IMR-90 (cell line): ENCODE measurements at regions not wholly inside any gene's neighbourhood (a gene's known extent, or its start where the extent isn't known, plus 50 kb on each side); places are given as distances from the start of the nearest gene placed in this dataset.
A peak's percentile ranks its signal among the peaks of the same experiment; 100 is the strongest.

Source experiments
- ATAC-seq: fragments of 200-7000 bp; cut with Tn5 transposase; 2 replicates; pipeline ENCODE4 v1.9.1; 2020; ENCODE audit warnings: low read depth, mild to moderate bottlenecking, moderate library complexity
- BruUV-seq: library from RNA; stranded (reverse); fragments of 400-500 nt; replicated peaks from 2 replicates; lab custom pipeline; 2021; lab: Mats Ljungman, UMichigan
- CTCF ChIA-PET: fragments of 300-600 bp; formaldehyde crosslinking; extraction: SDS; loops from one replicate; lab custom pipeline; 2021; ENCODE audit warnings: antibody characterized with exemption; lab: Yijun Ruan, JAX
- POLR2A ChIA-PET: fragments of 300-600 bp; sonication (Branson Sonifier 250); formaldehyde crosslinking; loops from one replicate; lab custom pipeline; 2022; ENCODE audit warnings: antibody characterized with exemption; ENCODE audit not compliant: unreplicated experiment; lab: Charles Lee
- DNase-seq: peaks from one replicate; pipeline ENCODE4 v3.0.0; 2013
- H2AFZ ChIP-seq: replicated peaks from 2 replicates; pipeline ENCODE3; 2013; ENCODE audit warnings: low read length, mild to moderate bottlenecking; ENCODE audit not compliant: poor library complexity
- H2AK5ac ChIP-seq: 2 replicates; pipeline ENCODE4 v1.6.1; 2013; ENCODE audit warnings: low read depth, low read length, inconsistent platforms
- H2AK9ac ChIP-seq: replicated peaks from 2 replicates; pipeline ENCODE3; 2013; ENCODE audit warnings: mild to moderate bottlenecking, low read depth, low read length, moderate library complexity; ENCODE audit not compliant: poor library complexity
- H2BK120ac ChIP-seq: 2 replicates; pipeline ENCODE4 v1.6.1; 2013; ENCODE audit warnings: low read depth, low read length, inconsistent platforms
- H2BK15ac ChIP-seq: 3 replicates; pipeline ENCODE4 v1.6.1; 2013; ENCODE audit warnings: low read depth, low read length, inconsistent platforms
- H2BK20ac ChIP-seq: 2 replicates; pipeline ENCODE4 v1.6.1; 2013; ENCODE audit warnings: low read depth, mild to moderate bottlenecking, inconsistent platforms, low read length, moderate library complexity
- H2BK5ac ChIP-seq: 2 replicates; pipeline ENCODE4 v1.6.1; 2013; ENCODE audit warnings: mild to moderate bottlenecking, low read depth, low read length, inconsistent platforms; ENCODE audit not compliant: poor library complexity, severe bottlenecking
- H3K14ac ChIP-seq: replicated peaks from 2 replicates; pipeline ENCODE4 v1.6.1; 2013; ENCODE audit warnings: low read depth, low read length, inconsistent platforms
- H3K18ac ChIP-seq: 2 replicates; pipeline ENCODE4 v1.6.1; 2013; ENCODE audit warnings: low read depth, low read length, control low read depth
- H3K23ac ChIP-seq: 2 replicates; pipeline ENCODE4 v1.6.1; 2013; ENCODE audit warnings: low read depth, low read length, inconsistent platforms
- H3K27ac ChIP-seq: 2 replicates; pipeline ENCODE4 v1.5.1; 2013; ENCODE audit warnings: mild to moderate bottlenecking, control low read depth, low read length; ENCODE audit not compliant: insufficient read depth
- H3K27me3 ChIP-seq: 2 replicates; pipeline ENCODE4 v1.6.1; 2013; ENCODE audit warnings: low read length; ENCODE audit not compliant: control insufficient read depth, insufficient read depth
- H3K36me3 ChIP-seq: 2 replicates; pipeline ENCODE4 v1.6.1; 2013; ENCODE audit warnings: low read length, mixed read lengths; ENCODE audit not compliant: control insufficient read depth, insufficient read depth
- H3K4ac ChIP-seq: 2 replicates; pipeline ENCODE4 v1.6.1; 2013; ENCODE audit warnings: low read depth, low read length, inconsistent platforms
- H3K4me1 ChIP-seq: 2 replicates; pipeline ENCODE4 v1.6.1; 2013; ENCODE audit warnings: low read length, mixed read lengths; ENCODE audit not compliant: control insufficient read depth, insufficient read depth
- H3K4me2 ChIP-seq: 2 replicates; pipeline ENCODE4 v1.6.1; 2013; ENCODE audit warnings: low read depth, mild to moderate bottlenecking, control low read depth, low read length, moderate library complexity
- H3K4me3 ChIP-seq: 2 replicates; pipeline ENCODE4 v1.5.1; 2013; ENCODE audit warnings: low read depth, mild to moderate bottlenecking, control low read depth, low read length, moderate library complexity; ENCODE audit not compliant: insufficient read depth
- H3K56ac ChIP-seq: 2 replicates; pipeline ENCODE4 v1.6.1; 2013; ENCODE audit warnings: low read length, inconsistent platforms; ENCODE audit not compliant: insufficient read depth; ENCODE audit errors: extremely low read depth
- H3K79me1 ChIP-seq, 2 experiments: 2 replicates each; pipeline ENCODE4 v1.6.1; 2013; ENCODE audit warnings: low read length in 2 of 2, inconsistent platforms in 1 of 2, low read depth in 1 of 2
- H3K9ac ChIP-seq: 2 replicates; pipeline ENCODE4 v1.6.1; 2013; ENCODE audit warnings: low read depth, low read length, control low read depth
- H3K9me1 ChIP-seq: 2 replicates; pipeline ENCODE4 v1.6.1; 2013; ENCODE audit warnings: low read length, inconsistent platforms; ENCODE audit not compliant: insufficient read depth
- H3K9me3 ChIP-seq: 2 replicates; pipeline ENCODE4 v1.6.1; 2013; ENCODE audit warnings: low read length; ENCODE audit not compliant: control insufficient read depth, insufficient read depth
- H4K20me1 ChIP-seq: 2 replicates; pipeline ENCODE4 v1.6.1; 2013; ENCODE audit warnings: low read length, inconsistent platforms; ENCODE audit not compliant: insufficient read depth
- H4K5ac ChIP-seq: 2 replicates; pipeline ENCODE4 v1.6.1; 2013; ENCODE audit warnings: mild to moderate bottlenecking, low read depth, low read length, control low read depth
- H4K8ac ChIP-seq, 2 experiments: 2 replicates each; pipeline ENCODE4 v1.6.1; 2013; ENCODE audit warnings: low read depth in 2 of 2, low read length in 2 of 2, control low read depth in 1 of 2, inconsistent platforms in 1 of 2
- H4K91ac ChIP-seq: 2 replicates; pipeline ENCODE4 v1.6.1; 2013; ENCODE audit warnings: low read depth, low read length, inconsistent platforms; ENCODE audit not compliant: insufficient read depth
- BHLHE40 ChIP-seq: fragments of 150-350 bp; IDR thresholded peaks from 2 replicates; pipeline ENCODE4 v1.6.1; 2016; ENCODE audit warnings: mild to moderate bottlenecking, low read depth, low read length
- CHD1 ChIP-seq: IDR thresholded peaks from 2 replicates; pipeline ENCODE4 v1.6.1; 2012; ENCODE audit warnings: low read depth, low read length, improper control_type of control experiment
- MXI1 ChIP-seq: IDR thresholded peaks from 2 replicates; pipeline ENCODE4 v1.6.1; 2012; ENCODE audit warnings: low read depth, mild to moderate bottlenecking, low read length, moderate library complexity, borderline replicate concordance
- NFE2L2 ChIP-seq: fragments of 150-350 bp; IDR thresholded peaks from 2 replicates; pipeline ENCODE4 v1.6.1; 2016; ENCODE audit warnings: low read depth, mild to moderate bottlenecking, low read length
- RCOR1 ChIP-seq: IDR thresholded peaks from 2 replicates; pipeline ENCODE4 v1.6.1; 2012; ENCODE audit warnings: mild to moderate bottlenecking, low read length, improper control_type of control experiment; ENCODE audit not compliant: insufficient replicate concordance
- WGBS, 2 experiments: methylation state at CpG; one replicate each; pipeline versions ENCODE4 v1.1.5 to v1.1.7; 2013; ENCODE audit warnings: missing lambda C conversion rate in 2 of 2; ENCODE audit not compliant: insufficient read length in 1 of 2; ENCODE audit errors: extremely low coverage in 2 of 2; 5-methylcytosine and 5-hydroxymethylcytosine counted together
- dilution Hi-C: fragments of 300-500 bp; cut with HindIII; formaldehyde crosslinking; loops from one replicate; pipeline ENCODE4 v1.14.3; 2018; ENCODE audit warnings: low sequenced_read_pairs; ENCODE audit not compliant: unreplicated experiment
- in situ Hi-C: fragments of 300-500 bp; cut with MboI; formaldehyde crosslinking; loops from 3 replicates; pipeline ENCODE4 v1.14.3; 2019; ENCODE audit warnings: low sequenced_read_pairs, inconsistent platforms, mixed read lengths
- intact Hi-C: fragments of 100-400 bp; cut with micrococcal nuclease; formaldehyde crosslinking; loops from 2 replicates; pipeline ENCODE4 v1.10.0; 2022
- TF ChIP-seq, protein P1 (sequence below): fragments of 150-350 bp; IDR thresholded peaks from 2 replicates; pipeline ENCODE4 v1.6.1; 2017; ENCODE audit warnings: mild to moderate bottlenecking, antibody characterized with exemption, low read length, low read depth
- TF ChIP-seq, protein P2 (sequence below): fragments of 150-350 bp; IDR thresholded peaks from 2 replicates; pipeline ENCODE4 v1.6.1; 2016; ENCODE audit warnings: low read depth, mild to moderate bottlenecking, low read length, moderate library complexity, borderline replicate concordance

DNA sequence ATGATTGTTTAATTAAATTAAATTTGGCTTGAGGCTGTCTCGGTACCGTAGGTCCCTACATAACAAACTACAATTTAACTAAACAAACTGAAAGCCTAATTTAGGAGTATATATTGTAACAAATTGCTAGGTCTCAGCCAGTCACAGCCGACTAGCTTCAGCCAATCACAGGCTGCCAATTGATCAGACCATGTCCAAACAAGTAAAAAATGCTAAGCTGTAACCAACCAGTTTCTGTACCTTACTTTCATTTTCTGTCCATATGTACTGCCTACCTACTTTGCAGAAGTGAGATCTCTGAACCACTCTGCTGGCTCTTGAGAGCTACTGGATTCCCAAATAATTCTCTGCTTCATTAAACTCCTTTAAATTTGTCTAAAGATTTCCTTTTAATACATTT is 648.0 kb upstream of the GJE1 start:
- Histone ChIP-seq H2AK5ac (no peak overlapping the region), H2AFZ (no peak overlapping the region), H3K9ac (no peak overlapping the region), H4K91ac (peak overlapping the region; percentile 72), H3K79me1 (no peaks in the 10 kb centered on the region), H3K27ac (peak overlapping the region; percentile 12; the same call in 1 of the 2 replicates), H2BK120ac (peak overlapping the region; percentile 84), H3K9me3 (no peaks in the 10 kb centered on the region), H3K36me3 (no peaks in the 10 kb centered on the region), H3K4me2 (peak overlapping the region; percentile 18; the same call in 1 of the 2 replicates), H4K20me1 (no peaks in the 10 kb centered on the region), H3K14ac (peak overlapping the region; percentile 32), H4K5ac (peak overlapping the region; percentile 11; the same call in 1 of the 2 replicates), H2AK9ac (no peak overlapping the region), H3K4me3 (no peak overlapping the region), H3K56ac (peak overlapping the region; percentile 40; the same call in 1 of the 2 replicates), H3K18ac (peak overlapping the region; percentile 22; the same call in 1 of the 2 replicates), H3K27me3 (no peaks in the 10 kb centered on the region), H2BK15ac (peak overlapping the region; percentile 67; the same call in 1 of the 3 replicates), H2BK20ac (peak overlapping the region; percentile 86), H3K4ac (peak overlapping the region; percentile 66), H2BK5ac (peak overlapping the region; percentile 96), H4K8ac (peak overlapping the region; percentile 43 to 69), H3K23ac (no peak overlapping the region), H3K9me1 (no peaks in the 10 kb centered on the region; the same call in 1 of the 2 replicates), H3K4me1 (peaks cover 5% of the 10 kb centered on the region; the same call in 1 of the 2 replicates)
- ATAC-seq (no peak), DNase-seq (peak; percentile 47)
- BruUV-seq: no TSS peak
- no CpG with 5 or more reads among the region's 3 CpGs for WGBS, 2 experiments
- intact Hi-C loops (no loop called here), in situ Hi-C loops (no loop called here), dilution Hi-C loops (no loop called here)
- POLR2A ChIA-PET: interaction anchor here (0.7 kb wide), 1 partner anchor 981 kb away, joined by 3 read pairs; no protein-coding TSS in a partner anchor
- CTCF ChIA-PET: interaction anchor here (0.6 kb wide), 1 partner anchor 496 kb away, joined by 4 read pairs; no protein-coding TSS in a partner anchor
- TF ChIP-seq RCOR1 (no peak), MXI1 (no peak), BHLHE40 (no peak), NFE2L2 (no peak), CHD1 (no peak)
- TF ChIP-seq, protein P1, sequence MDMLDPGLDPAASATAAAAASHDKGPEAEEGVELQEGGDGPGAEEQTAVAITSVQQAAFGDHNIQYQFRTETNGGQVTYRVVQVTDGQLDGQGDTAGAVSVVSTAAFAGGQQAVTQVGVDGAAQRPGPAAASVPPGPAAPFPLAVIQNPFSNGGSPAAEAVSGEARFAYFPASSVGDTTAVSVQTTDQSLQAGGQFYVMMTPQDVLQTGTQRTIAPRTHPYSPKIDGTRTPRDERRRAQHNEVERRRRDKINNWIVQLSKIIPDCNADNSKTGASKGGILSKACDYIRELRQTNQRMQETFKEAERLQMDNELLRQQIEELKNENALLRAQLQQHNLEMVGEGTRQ: no peak
- TF ChIP-seq, protein P2, sequence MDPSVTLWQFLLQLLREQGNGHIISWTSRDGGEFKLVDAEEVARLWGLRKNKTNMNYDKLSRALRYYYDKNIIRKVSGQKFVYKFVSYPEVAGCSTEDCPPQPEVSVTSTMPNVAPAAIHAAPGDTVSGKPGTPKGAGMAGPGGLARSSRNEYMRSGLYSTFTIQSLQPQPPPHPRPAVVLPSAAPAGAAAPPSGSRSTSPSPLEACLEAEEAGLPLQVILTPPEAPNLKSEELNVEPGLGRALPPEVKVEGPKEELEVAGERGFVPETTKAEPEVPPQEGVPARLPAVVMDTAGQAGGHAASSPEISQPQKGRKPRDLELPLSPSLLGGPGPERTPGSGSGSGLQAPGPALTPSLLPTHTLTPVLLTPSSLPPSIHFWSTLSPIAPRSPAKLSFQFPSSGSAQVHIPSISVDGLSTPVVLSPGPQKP: no peak
